Astrocyte (in vitro differentiated cells and primary cell): ENCODE measurements at regions not wholly inside any gene's neighbourhood (a gene's known extent, or its start where the extent isn't known, plus 50 kb on each side); places are given as distances from the start of the nearest gene placed in this dataset.
A peak's percentile ranks its signal among the peaks of the same experiment; 100 is the strongest.

ENCODE experiments used
- DNase-seq: peaks from one replicate; pipeline ENCODE4 v3.0.0-alpha.2; 2010; ENCODE audit warnings: low read depth
- FAIRE-seq: peaks from 2 replicates; lab custom pipeline; 2011; peaks lifted over from hg19 to GRCh38; lab: Jason Lieb, UNC
- H2AFZ ChIP-seq: 2 replicates; pipeline ENCODE4 v1.6.0; 2012; ENCODE audit warnings: low read depth, low read length, inconsistent platforms
- H3K27ac ChIP-seq: 2 replicates; pipeline ENCODE4 v1.5.1; 2011; ENCODE audit warnings: low read depth, low read length, inconsistent platforms
- H3K27me3 ChIP-seq: 2 replicates; pipeline ENCODE4 v1.6.0; 2011; ENCODE audit warnings: low read length, inconsistent platforms; ENCODE audit not compliant: insufficient read depth
- H3K36me3 ChIP-seq: 2 replicates; pipeline ENCODE4 v1.5.1; 2011; ENCODE audit warnings: low read length, inconsistent platforms; ENCODE audit not compliant: insufficient read depth
- H3K4me1 ChIP-seq: 2 replicates; pipeline ENCODE4 v1.5.1; 2011; ENCODE audit warnings: low read length, inconsistent platforms; ENCODE audit not compliant: insufficient read depth
- H3K4me2 ChIP-seq: 2 replicates; pipeline ENCODE4 v1.6.0; 2012; ENCODE audit warnings: low read length, inconsistent platforms
- H3K4me3 ChIP-seq: 2 replicates; pipeline ENCODE4 v1.5.1; 2011; ENCODE audit warnings: low read depth, mild to moderate bottlenecking, low read length, inconsistent platforms; ENCODE audit not compliant: insufficient read depth
- H3K79me2 ChIP-seq: 2 replicates; pipeline ENCODE4 v1.6.0; 2012; ENCODE audit warnings: mild to moderate bottlenecking, low read length, inconsistent platforms; ENCODE audit not compliant: insufficient read depth
- H3K9ac ChIP-seq: 2 replicates; pipeline ENCODE4 v1.6.0; 2012; ENCODE audit warnings: mild to moderate bottlenecking, low read length, inconsistent platforms
- H3K9me3 ChIP-seq: 2 replicates; pipeline ENCODE4 v1.5.1; 2012; ENCODE audit warnings: low read depth, mild to moderate bottlenecking, low read length, inconsistent platforms; ENCODE audit not compliant: insufficient read depth
- H4K20me1 ChIP-seq: 2 replicates; pipeline ENCODE4 v1.6.0; 2012; ENCODE audit warnings: low read length, inconsistent platforms; ENCODE audit not compliant: insufficient read depth
- H3K27ac Mint-ChIP-seq: one replicate; pipeline ENCODE4 v1.8.0; 2021; ENCODE audit warnings: mild to moderate bottlenecking, mixed read lengths; ENCODE audit not compliant: unreplicated experiment
- H3K27me3 Mint-ChIP-seq: one replicate; pipeline ENCODE4 v1.8.0; 2021; ENCODE audit warnings: low read depth, mixed read lengths; ENCODE audit not compliant: unreplicated experiment
- H3K36me3 Mint-ChIP-seq: one replicate; pipeline ENCODE4 v1.8.0; 2021; ENCODE audit warnings: low read depth, mixed read lengths; ENCODE audit not compliant: unreplicated experiment
- H3K4me1 Mint-ChIP-seq: one replicate; pipeline ENCODE4 v1.8.0; 2021; ENCODE audit warnings: low read depth, mixed read lengths; ENCODE audit not compliant: unreplicated experiment
- H3K4me3 Mint-ChIP-seq: one replicate; pipeline ENCODE4 v1.8.0; 2021; ENCODE audit warnings: mild to moderate bottlenecking, moderate library complexity, mixed read lengths; ENCODE audit not compliant: unreplicated experiment
- H3K9me3 Mint-ChIP-seq: one replicate; pipeline ENCODE4 v1.8.0; 2021; ENCODE audit warnings: mild to moderate bottlenecking, mixed read lengths; ENCODE audit not compliant: unreplicated experiment
- EZH2 ChIP-seq: IDR thresholded peaks from 2 replicates; pipeline ENCODE4 v1.6.1; 2012; ENCODE audit warnings: mild to moderate bottlenecking, low read length, inconsistent platforms; ENCODE audit not compliant: insufficient read depth
- TF ChIP-seq, protein P1 (sequence below): IDR thresholded peaks from 2 replicates; pipeline ENCODE4 v1.5.1; 2011; ENCODE audit warnings: low read depth, mild to moderate bottlenecking, inconsistent platforms, low read length, moderate library complexity; ENCODE audit not compliant: insufficient read depth

GRCh38 chr2:222797261-222797660, 63.6 kb upstream of the ACSL3 start:
- Histone ChIP-seq H3K9me3 (no peaks in the 10 kb centered on the region), H3K4me2 (no peak overlapping the region), H3K4me1 (no peaks in the 10 kb centered on the region), H3K36me3 (no peaks in the 10 kb centered on the region), H2AFZ (no peak overlapping the region), H4K20me1 (no peaks in the 10 kb centered on the region), H3K27me3 (no peaks in the 10 kb centered on the region), H3K79me2 (no peaks in the 10 kb centered on the region), H3K9ac (no peak overlapping the region), H3K4me3 (no peak overlapping the region), H3K27ac (no peak overlapping the region)
- Mint-ChIP-seq H3K9me3 (no peaks in the 10 kb centered on the region), H3K36me3 (no peaks in the 10 kb centered on the region), H3K4me3 (no peak overlapping the region), H3K27ac (no peak overlapping the region), H3K27me3 (no peaks in the 10 kb centered on the region), H3K4me1 (peaks cover 9% of the 10 kb centered on the region)
- peak; percentile 52 for DNase-seq
- FAIRE-seq, result no peak
- TF ChIP-seq, protein P1, sequence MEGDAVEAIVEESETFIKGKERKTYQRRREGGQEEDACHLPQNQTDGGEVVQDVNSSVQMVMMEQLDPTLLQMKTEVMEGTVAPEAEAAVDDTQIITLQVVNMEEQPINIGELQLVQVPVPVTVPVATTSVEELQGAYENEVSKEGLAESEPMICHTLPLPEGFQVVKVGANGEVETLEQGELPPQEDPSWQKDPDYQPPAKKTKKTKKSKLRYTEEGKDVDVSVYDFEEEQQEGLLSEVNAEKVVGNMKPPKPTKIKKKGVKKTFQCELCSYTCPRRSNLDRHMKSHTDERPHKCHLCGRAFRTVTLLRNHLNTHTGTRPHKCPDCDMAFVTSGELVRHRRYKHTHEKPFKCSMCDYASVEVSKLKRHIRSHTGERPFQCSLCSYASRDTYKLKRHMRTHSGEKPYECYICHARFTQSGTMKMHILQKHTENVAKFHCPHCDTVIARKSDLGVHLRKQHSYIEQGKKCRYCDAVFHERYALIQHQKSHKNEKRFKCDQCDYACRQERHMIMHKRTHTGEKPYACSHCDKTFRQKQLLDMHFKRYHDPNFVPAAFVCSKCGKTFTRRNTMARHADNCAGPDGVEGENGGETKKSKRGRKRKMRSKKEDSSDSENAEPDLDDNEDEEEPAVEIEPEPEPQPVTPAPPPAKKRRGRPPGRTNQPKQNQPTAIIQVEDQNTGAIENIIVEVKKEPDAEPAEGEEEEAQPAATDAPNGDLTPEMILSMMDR, result peak; percentile 54
- no peak for TF ChIP-seq EZH2

- Histone ChIP-seq H3K4me1 (no peaks in the 10 kb centered on the region), H3K9ac (no peak overlapping the region), H2AFZ (no peak overlapping the region), H3K27ac (no peak overlapping the region), H4K20me1 (no peaks in the 10 kb centered on the region), H3K4me3 (no peak overlapping the region), H3K36me3 (no peaks in the 10 kb centered on the region), H3K4me2 (no peak overlapping the region), H3K9me3 (no peaks in the 10 kb centered on the region), H3K27me3 (no peaks in the 10 kb centered on the region), H3K79me2 (no peaks in the 10 kb centered on the region)
- no peak for TF ChIP-seq EZH2
- FAIRE-seq, result peak; percentile 34
- Mint-ChIP-seq H3K27ac (no peak overlapping the region), H3K4me3 (no peak overlapping the region), H3K36me3 (no peaks in the 10 kb centered on the region), H3K9me3 (no peaks in the 10 kb centered on the region), H3K4me1 (peaks cover 9% of the 10 kb centered on the region), H3K27me3 (no peaks in the 10 kb centered on the region)
- no peak for DNase-seq
Observed at GRCh38 chr2:222797871-222798270, 63.0 kb upstream of the ACSL3 start.

- Mint-ChIP-seq H3K27me3 (no peaks in the 10 kb centered on the region), H3K9me3 (no peaks in the 10 kb centered on the region), H3K36me3 (no peaks in the 10 kb centered on the region), H3K4me3 (no peak overlapping the region), H3K27ac (no peak overlapping the region), H3K4me1 (peaks cover 9% of the 10 kb centered on the region)
- no peak overlapping the region for H3K27ac ChIP-seq
- H3K4me3 ChIP-seq, result no peak overlapping the region
- no peak overlapping the region for H2AFZ ChIP-seq
- H3K9me3 ChIP-seq, result no peaks in the 10 kb centered on the region
- H3K4me1 ChIP-seq, result no peaks in the 10 kb centered on the region
- H3K9ac ChIP-seq, result no peak overlapping the region
- no peaks in the 10 kb centered on the region for H4K20me1 ChIP-seq
- no peaks in the 10 kb centered on the region for H3K36me3 ChIP-seq
- no peak for FAIRE-seq
- H3K27me3 ChIP-seq, result no peaks in the 10 kb centered on the region
- H3K79me2 ChIP-seq, result no peaks in the 10 kb centered on the region
- no peak for DNase-seq
- H3K4me2 ChIP-seq, result no peak overlapping the region
- TF ChIP-seq, protein P1, result no peak
- TF ChIP-seq EZH2, result no peak
Observed at GRCh38 chr2:222798528-222798927, 62.3 kb upstream of the ACSL3 start.
